GM10266 (cell line): ENCODE measurements at regions not wholly inside any gene's neighbourhood (a gene's known extent, or its start where the extent isn't known, plus 50 kb on each side); places are given as distances from the start of the nearest gene placed in this dataset.
A peak's percentile ranks its signal among the peaks of the same experiment; 100 is the strongest.
"Not testable (repeated sequence)": the region's sequence is repeated elsewhere in the genome, so short reads cannot be mapped to it uniquely, and the experiment has no call there.

Source experiments
- DNase-seq: peaks from one replicate; pipeline ENCODE4 v3.0.0; 2012; ENCODE audit errors: extremely low spot score
- TF ChIP-seq, protein P1 (sequence below): IDR thresholded peaks from 2 replicates; pipeline ENCODE4 v1.5.1; 2012; ENCODE audit warnings: mild to moderate bottlenecking, low read depth; ENCODE audit not compliant: control insufficient read depth, insufficient read depth; ENCODE audit errors: missing control alignments

GRCh38 chr9:30058463-30058862 is 2326.0 kb upstream of the ACO1 start:
- TF ChIP-seq, protein P1, sequence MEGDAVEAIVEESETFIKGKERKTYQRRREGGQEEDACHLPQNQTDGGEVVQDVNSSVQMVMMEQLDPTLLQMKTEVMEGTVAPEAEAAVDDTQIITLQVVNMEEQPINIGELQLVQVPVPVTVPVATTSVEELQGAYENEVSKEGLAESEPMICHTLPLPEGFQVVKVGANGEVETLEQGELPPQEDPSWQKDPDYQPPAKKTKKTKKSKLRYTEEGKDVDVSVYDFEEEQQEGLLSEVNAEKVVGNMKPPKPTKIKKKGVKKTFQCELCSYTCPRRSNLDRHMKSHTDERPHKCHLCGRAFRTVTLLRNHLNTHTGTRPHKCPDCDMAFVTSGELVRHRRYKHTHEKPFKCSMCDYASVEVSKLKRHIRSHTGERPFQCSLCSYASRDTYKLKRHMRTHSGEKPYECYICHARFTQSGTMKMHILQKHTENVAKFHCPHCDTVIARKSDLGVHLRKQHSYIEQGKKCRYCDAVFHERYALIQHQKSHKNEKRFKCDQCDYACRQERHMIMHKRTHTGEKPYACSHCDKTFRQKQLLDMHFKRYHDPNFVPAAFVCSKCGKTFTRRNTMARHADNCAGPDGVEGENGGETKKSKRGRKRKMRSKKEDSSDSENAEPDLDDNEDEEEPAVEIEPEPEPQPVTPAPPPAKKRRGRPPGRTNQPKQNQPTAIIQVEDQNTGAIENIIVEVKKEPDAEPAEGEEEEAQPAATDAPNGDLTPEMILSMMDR = no peak

DNA sequence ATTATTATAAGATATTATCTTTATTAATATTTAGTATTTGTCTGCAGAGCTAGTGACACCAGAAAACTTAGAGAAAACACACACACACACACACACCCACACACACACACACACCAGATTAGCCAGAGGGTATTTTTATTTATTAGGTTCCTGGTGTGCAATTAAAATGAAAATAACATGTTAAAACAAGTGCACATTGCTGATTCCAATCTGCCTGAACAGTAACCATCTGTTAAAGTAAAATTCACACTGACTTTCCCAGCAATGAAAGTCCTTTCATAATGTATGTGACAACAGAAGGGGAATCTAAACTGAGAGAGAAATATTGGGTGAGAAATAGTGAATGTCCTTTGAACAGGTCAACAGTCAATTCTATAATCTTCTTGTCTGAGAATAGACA is 2323.5 kb upstream of the ACO1 start:
- TF ChIP-seq, protein P1 = no peak
- DNase-seq = no peak

More at GRCh38 chr9:30058463-30058862, 2326.0 kb upstream of the ACO1 start:
- DNase-seq = no peak

DNA sequence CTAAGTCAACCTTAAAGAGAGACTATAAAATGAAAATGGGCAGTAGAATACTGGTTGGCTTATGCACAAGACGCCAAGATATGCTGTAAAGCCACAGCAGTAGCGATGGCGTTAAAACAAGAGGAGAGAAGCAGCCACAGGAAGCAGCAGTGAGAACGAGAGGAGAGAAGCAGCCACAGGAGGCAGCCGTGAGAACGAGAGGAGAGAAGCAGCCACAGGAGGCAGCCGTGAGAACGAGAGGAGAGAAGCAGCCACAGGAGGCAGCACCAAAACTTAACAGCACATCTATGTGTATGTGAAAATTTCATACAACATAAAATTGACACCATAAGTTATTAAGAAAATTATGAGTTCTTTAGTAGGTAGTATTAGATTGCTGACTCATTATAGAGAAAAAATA is 2318.6 kb upstream of the ACO1 start:
- DNase-seq = no peak

DNA sequence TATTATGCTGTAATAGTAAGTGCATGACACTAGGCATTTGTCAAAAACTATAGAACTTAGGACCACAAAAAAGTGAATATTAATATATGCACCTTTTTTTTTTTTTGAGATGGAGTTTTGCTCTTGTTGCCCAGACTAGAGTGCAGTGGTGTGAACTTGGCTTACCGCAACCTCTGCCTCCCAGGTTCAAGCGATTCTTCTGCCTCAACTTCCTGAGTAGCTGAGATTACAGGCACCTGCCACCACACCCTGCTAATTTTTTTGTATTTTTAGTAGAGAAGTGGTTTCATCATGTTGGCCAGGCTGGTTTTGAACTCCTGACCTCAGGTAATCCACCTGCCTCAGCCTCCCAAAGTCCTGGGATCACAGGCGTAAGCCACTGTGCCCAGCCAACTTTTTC is 2315.2 kb upstream of the ACO1 start:
- DNase-seq = not testable (repeated sequence)

More for the DNA sequence above, 2318.6 kb upstream of the ACO1 start:
- TF ChIP-seq, protein P1 = no peak

DNA sequence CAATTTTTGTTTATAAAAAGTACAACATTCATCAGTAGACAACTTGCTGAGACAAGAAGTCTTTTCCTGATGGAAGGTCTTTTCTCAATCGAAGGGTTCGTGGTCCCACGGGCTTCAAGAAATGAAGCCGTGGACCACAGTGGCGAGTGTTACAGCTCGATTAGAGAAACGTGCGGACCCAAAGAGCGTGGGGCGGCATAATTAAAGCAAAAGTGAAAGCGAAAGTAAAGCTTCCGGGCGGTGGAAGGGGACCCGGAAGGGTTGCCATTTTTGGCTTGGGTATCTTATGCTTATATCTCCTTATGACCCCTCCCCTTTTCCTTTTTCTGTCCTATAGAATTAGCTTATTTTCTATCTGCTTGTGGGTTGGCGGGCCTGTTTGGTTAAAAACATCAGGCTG is 2309.4 kb upstream of the ACO1 start:
- no peak for DNase-seq

DNA sequence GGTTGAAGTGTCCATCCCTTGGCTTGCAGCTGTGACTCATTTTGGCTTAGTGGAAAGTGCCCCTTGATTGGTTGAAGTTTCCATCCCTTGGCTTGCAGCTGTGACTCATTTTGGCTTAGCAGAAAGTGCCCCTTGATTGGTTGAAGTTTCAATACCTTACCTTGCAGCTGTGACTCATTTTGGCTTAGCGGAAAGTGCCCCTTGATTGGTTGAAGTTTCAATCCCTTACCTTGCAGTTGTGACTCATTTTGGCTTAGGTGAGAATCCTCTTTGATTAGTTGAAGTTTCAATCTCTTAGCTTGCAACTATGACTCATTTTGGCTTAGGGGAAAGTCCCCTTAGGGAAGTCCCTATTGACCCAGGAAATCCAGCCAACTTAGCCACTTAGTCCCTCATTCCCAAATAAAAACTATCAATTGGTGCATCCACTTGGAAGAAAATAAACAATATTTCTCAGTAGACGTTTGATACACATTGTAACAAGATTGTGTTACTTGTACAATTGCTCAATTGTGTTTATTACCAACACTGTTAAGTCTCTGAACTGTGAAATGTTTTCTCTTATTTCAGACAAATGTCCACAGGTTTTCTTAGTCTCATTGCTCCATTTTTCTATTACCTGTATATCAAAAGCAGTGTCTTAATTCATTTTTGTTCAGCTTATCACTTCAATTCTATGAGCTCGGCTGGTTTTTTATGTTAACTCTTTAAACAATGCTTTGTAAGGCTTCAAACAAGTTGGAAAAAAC is 2308.8 kb upstream of the ACO1 start:
- TF ChIP-seq, protein P1 = no peak
- DNase-seq = peak; percentile 10

More for the DNA sequence above, 2309.4 kb upstream of the ACO1 start:
- TF ChIP-seq, protein P1 = no peak

DNA sequence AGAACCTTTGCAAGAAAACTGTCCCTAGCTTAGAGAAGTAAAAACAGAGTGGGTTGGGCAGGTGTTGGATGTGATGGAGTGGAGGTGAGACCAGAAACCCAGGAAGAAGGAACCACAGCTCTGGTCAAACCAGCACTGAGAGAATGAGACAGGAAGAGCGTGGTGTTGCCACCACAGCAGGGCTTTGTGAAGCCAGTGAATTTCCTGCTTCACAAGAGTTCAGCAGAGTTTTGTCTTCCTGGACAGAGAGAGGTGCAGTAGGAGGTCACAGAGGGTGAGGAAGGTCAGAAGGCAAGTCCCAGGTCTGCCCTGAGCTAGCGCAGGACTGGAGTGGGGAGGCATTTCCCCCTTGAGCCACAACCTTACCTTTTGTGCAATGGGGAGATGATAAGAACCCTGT is 2306.2 kb upstream of the ACO1 start:
- no peak for DNase-seq
- TF ChIP-seq, protein P1 = no peak
